SK-N-SH treated with all-trans-retinoic acid at 6 μM for 48 hours (cell line): ENCODE measurements at regions not wholly inside any gene's neighbourhood (a gene's known extent, or its start where the extent isn't known, plus 50 kb on each side); places are given as distances from the start of the nearest gene placed in this dataset.

Experiments
- ATAC-seq: fragments of 200-7000 bp; cut with Tn5 transposase; 3 replicates; pipeline ENCODE4 v1.9.1; 2020; ENCODE audit warnings: mild to moderate bottlenecking, moderate library complexity
- ARNTL ChIP-seq: fragments of 450-650 bp; formaldehyde crosslinking; IDR thresholded peaks from 2 replicates; pipeline ENCODE4 v1.5.0; 2020; ENCODE audit warnings: low read depth, mild to moderate bottlenecking, moderate library complexity, borderline replicate concordance
- BACH2 ChIP-seq: fragments of 250-450 bp; sonication (Bioruptor Pico); IDR thresholded peaks from 2 replicates; pipeline ENCODE4 v1.9.0; 2021; ENCODE audit warnings: mild to moderate bottlenecking, borderline replicate concordance
- CSDC2 ChIP-seq: fragments of 250-450 bp; sonication (Bioruptor Pico); IDR thresholded peaks from 2 replicates; pipeline ENCODE4 v1.5.0; 2020; ENCODE audit warnings: mild to moderate bottlenecking, moderate library complexity
- ESRRG ChIP-seq: fragments of 250-450 bp; sonication (Bioruptor Pico); IDR thresholded peaks from 2 replicates; pipeline ENCODE4 v1.6.1; 2021; ENCODE audit warnings: mild to moderate bottlenecking
- GLIS3 ChIP-seq: fragments of 250-450 bp; sonication (Bioruptor Pico); IDR thresholded peaks from 2 replicates; pipeline ENCODE4 v1.5.0; 2020; ENCODE audit warnings: mild to moderate bottlenecking, moderate library complexity
- ISL1 ChIP-seq: fragments of 250-450 bp; sonication (Bioruptor Pico); IDR thresholded peaks from 2 replicates; pipeline ENCODE4 v2.1.2; 2022; ENCODE audit warnings: mild to moderate bottlenecking, moderate library complexity
- OSR1 ChIP-seq: fragments of 250-450 bp; sonication (Bioruptor Pico); IDR thresholded peaks from 2 replicates; pipeline ENCODE4 v1.8.0; 2022; ENCODE audit warnings: moderate library complexity, mild to moderate bottlenecking, inconsistent platforms
- PATZ1 ChIP-seq: fragments of 250-450 bp; sonication (Bioruptor Pico); IDR thresholded peaks from 2 replicates; pipeline ENCODE4 v1.8.0; 2020; ENCODE audit warnings: mild to moderate bottlenecking, moderate library complexity, borderline replicate concordance
- POU6F1 ChIP-seq: fragments of 250-450 bp; sonication (Bioruptor Pico); IDR thresholded peaks from 2 replicates; pipeline ENCODE4 v1.8.0; 2021; ENCODE audit warnings: low read depth, mild to moderate bottlenecking, moderate library complexity, borderline replicate concordance
- PPARA ChIP-seq: fragments of 250-450 bp; sonication (Bioruptor Pico); IDR thresholded peaks from 2 replicates; pipeline ENCODE4 v1.5.0; 2020; ENCODE audit warnings: mild to moderate bottlenecking, borderline replicate concordance
- RARB ChIP-seq: fragments of 250-450 bp; sonication (Bioruptor Pico); IDR thresholded peaks from 2 replicates; pipeline ENCODE4 v1.8.0; 2021; ENCODE audit warnings: mild to moderate bottlenecking, moderate library complexity
- SNAI2 ChIP-seq: fragments of 250-450 bp; sonication (Bioruptor Pico); IDR thresholded peaks from 2 replicates; pipeline ENCODE4 v1.5.0; 2020; ENCODE audit warnings: mild to moderate bottlenecking, moderate library complexity
- TCF4 ChIP-seq: fragments of 250-450 bp; sonication (Bioruptor Pico); IDR thresholded peaks from 2 replicates; pipeline ENCODE4 v1.8.0; 2021; ENCODE audit warnings: mild to moderate bottlenecking, moderate library complexity, borderline replicate concordance
- TOX ChIP-seq: fragments of 250-450 bp; sonication (Bioruptor Pico); IDR thresholded peaks from 2 replicates; pipeline ENCODE4 v1.8.0; 2021; ENCODE audit warnings: mild to moderate bottlenecking, moderate library complexity, borderline replicate concordance
- ZC3H10 ChIP-seq: fragments of 250-450 bp; sonication (Bioruptor Pico); IDR thresholded peaks from 2 replicates; pipeline ENCODE4 v1.5.1; 2021; ENCODE audit warnings: mild to moderate bottlenecking, moderate library complexity
- ZFP3 ChIP-seq: fragments of 250-450 bp; sonication (Bioruptor Pico); IDR thresholded peaks from 2 replicates; pipeline ENCODE4 v1.5.0; 2020; ENCODE audit warnings: mild to moderate bottlenecking, moderate library complexity
- ZFP30 ChIP-seq: fragments of 450-650 bp; formaldehyde crosslinking; IDR thresholded peaks from 2 replicates; pipeline ENCODE4 v1.5.0; 2022; ENCODE audit warnings: mild to moderate bottlenecking, moderate library complexity
- ZNF565 ChIP-seq: fragments of 450-650 bp; formaldehyde crosslinking; conservative IDR thresholded peaks from 2 replicates; pipeline ENCODE4 v1.5.0; 2020; ENCODE audit warnings: low read depth, mild to moderate bottlenecking, moderate library complexity
- ZNF70 ChIP-seq: fragments of 450-650 bp; formaldehyde crosslinking; IDR thresholded peaks from 2 replicates; pipeline ENCODE4 v1.5.0; 2020; ENCODE audit warnings: mild to moderate bottlenecking, moderate library complexity
- ZNF8 ChIP-seq: fragments of 450-650 bp; formaldehyde crosslinking; IDR thresholded peaks from 2 replicates; pipeline ENCODE4 v1.5.0; 2020; ENCODE audit warnings: mild to moderate bottlenecking, moderate library complexity
- TF ChIP-seq, protein P1 (sequence below): fragments of 250-450 bp; sonication (Bioruptor Pico); IDR thresholded peaks from 2 replicates; pipeline ENCODE4 v1.5.0; 2020; ENCODE audit warnings: mild to moderate bottlenecking, moderate library complexity
- TF ChIP-seq, protein P2 (sequence below): fragments of 250-450 bp; sonication (Bioruptor Pico); IDR thresholded peaks from 2 replicates; pipeline ENCODE4 v1.5.1; 2021; ENCODE audit warnings: mild to moderate bottlenecking, moderate library complexity
- TF ChIP-seq, protein P3 (sequence below): fragments of 250-450 bp; sonication (Bioruptor Pico); IDR thresholded peaks from 2 replicates; pipeline ENCODE4 v1.5.1; 2020; ENCODE audit warnings: low read depth, mild to moderate bottlenecking, moderate library complexity

DNA sequence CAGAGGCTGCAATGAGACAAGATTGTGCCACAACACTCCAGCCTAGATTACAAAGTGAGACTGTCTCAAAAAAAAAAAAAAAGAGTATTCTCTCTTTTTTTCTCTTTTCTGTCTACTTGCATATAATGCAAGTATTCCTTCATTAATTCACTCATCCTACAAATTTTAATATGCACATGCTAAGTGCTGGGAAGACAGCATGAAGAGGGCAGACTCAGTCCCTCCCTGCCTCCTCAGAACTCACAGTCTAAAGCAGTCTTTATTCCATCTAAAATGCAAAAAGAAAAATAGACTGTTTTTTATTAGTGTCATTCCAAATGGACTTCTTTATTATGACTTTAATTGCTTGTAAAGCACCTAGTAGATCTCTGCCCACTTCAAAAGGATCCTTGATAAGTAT, 85.6 kb downstream of the NKX6-1 start:
- no peak for ATAC-seq
- TF ChIP-seq CSDC2 (no peak), BACH2 (CRISPR knock-in tag) (no peak), ZFP3 (no peak), ZFP30 (CRISPR knock-in tag) (no peak), ZNF8 (CRISPR knock-in tag) (no peak), GLIS3 (CRISPR knock-in tag) (no peak), RARB (no peak), ARNTL (no peak), ISL1 (CRISPR knock-in tag) (no peak), SNAI2 (CRISPR knock-in tag) (no peak), POU6F1 (CRISPR knock-in tag) (no peak), ZC3H10 (no peak), TCF4 (CRISPR knock-in tag) (no peak), PPARA (CRISPR knock-in tag) (no peak), ZNF70 (CRISPR knock-in tag) (no peak)
- TF ChIP-seq, protein P1, sequence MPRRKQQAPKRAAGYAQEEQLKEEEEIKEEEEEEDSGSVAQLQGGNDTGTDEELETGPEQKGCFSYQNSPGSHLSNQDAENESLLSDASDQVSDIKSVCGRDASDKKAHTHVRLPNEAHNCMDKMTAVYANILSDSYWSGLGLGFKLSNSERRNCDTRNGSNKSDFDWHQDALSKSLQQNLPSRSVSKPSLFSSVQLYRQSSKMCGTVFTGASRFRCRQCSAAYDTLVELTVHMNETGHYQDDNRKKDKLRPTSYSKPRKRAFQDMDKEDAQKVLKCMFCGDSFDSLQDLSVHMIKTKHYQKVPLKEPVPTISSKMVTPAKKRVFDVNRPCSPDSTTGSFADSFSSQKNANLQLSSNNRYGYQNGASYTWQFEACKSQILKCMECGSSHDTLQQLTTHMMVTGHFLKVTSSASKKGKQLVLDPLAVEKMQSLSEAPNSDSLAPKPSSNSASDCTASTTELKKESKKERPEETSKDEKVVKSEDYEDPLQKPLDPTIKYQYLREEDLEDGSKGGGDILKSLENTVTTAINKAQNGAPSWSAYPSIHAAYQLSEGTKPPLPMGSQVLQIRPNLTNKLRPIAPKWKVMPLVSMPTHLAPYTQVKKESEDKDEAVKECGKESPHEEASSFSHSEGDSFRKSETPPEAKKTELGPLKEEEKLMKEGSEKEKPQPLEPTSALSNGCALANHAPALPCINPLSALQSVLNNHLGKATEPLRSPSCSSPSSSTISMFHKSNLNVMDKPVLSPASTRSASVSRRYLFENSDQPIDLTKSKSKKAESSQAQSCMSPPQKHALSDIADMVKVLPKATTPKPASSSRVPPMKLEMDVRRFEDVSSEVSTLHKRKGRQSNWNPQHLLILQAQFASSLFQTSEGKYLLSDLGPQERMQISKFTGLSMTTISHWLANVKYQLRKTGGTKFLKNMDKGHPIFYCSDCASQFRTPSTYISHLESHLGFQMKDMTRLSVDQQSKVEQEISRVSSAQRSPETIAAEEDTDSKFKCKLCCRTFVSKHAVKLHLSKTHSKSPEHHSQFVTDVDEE (CRISPR knock-in tag), result no peak
- TF ChIP-seq, protein P2, sequence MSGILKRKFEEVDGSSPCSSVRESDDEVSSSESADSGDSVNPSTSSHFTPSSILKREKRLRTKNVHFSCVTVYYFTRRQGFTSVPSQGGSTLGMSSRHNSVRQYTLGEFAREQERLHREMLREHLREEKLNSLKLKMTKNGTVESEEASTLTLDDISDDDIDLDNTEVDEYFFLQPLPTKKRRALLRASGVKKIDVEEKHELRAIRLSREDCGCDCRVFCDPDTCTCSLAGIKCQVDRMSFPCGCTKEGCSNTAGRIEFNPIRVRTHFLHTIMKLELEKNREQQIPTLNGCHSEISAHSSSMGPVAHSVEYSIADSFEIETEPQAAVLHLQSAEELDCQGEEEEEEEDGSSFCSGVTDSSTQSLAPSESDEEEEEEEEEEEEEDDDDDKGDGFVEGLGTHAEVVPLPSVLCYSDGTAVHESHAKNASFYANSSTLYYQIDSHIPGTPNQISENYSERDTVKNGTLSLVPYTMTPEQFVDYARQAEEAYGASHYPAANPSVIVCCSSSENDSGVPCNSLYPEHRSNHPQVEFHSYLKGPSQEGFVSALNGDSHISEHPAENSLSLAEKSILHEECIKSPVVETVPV (CRISPR knock-in tag), result no peak
- TF ChIP-seq, protein P3, sequence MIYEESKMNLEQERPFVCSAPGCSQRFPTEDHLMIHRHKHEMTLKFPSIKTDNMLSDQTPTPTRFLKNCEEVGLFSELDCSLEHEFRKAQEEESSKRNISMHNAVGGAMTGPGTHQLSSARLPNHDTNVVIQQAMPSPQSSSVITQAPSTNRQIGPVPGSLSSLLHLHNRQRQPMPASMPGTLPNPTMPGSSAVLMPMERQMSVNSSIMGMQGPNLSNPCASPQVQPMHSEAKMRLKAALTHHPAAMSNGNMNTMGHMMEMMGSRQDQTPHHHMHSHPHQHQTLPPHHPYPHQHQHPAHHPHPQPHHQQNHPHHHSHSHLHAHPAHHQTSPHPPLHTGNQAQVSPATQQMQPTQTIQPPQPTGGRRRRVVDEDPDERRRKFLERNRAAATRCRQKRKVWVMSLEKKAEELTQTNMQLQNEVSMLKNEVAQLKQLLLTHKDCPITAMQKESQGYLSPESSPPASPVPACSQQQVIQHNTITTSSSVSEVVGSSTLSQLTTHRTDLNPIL (CRISPR knock-in tag), result no peak

DNA sequence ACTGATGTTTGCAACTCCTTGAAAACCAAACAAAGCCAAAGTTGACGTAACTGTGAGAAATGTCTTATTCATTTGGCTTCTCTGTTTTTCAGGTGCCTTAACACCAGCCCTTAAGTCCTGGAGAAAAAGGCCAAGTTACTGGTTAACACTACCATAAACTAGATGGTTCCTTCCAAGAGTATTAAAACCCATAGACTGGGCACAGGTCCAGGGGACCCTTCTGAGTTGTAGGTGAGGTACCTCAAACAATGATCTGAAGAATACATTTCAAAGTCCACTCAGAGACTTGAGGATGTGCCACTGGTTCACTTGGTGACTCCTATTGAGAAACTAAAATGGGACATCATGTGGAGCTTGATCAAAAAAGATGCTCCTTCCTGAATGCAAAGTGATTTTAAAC, 87.0 kb downstream of the NKX6-1 start:
- ATAC-seq, result no peak
- TF ChIP-seq ZNF8 (CRISPR knock-in tag), result no peak

DNA sequence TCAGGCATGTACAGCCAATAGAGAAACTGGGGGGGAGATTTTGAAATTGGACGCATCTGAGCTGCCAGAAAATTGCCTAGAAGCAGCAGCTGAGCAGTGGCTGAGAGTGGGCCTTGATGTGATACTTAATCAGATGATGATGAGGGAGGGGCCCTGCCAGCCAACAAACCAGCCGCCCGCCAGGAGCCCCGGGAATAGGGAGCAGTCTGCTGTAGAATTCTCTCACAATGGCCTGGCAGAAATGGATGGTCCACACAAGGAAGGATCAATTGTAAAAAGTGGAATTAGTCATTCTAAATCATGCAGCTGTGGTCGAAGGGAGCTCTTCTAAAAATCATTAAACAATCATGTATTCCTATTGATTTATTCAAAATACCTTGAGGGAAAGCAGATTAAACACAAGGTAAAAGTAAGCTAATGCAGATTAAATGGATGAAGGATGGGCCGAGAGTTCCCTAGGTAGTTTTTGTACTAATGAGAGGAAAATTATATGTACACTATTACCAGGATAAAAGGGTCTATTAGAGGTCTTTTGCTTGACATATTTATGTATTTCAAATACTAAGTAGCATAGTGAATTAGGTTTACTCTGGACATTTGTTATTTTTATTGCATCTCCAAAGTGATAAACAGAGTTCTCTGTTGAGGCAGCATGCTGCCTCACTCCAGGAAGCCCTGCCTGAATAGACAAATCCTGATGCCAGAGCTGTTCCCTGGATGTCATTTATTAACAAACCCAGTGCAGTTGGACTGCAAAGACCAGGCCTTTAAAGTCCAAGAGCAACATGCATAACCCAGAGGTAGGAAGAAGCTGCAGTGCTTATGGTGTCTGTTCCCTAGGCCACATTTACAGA, 91.3 kb downstream of the NKX6-1 start:
- no peak for ATAC-seq
- TF ChIP-seq GLIS3 (CRISPR knock-in tag) (no peak), ESRRG (CRISPR knock-in tag) (no peak), TOX (no peak), RARB (no peak), OSR1 (no peak), ZC3H10 (no peak), CSDC2 (no peak), PATZ1 (CRISPR knock-in tag) (no peak), ISL1 (CRISPR knock-in tag) (no peak), POU6F1 (CRISPR knock-in tag) (no peak), ARNTL (no peak), ZNF565 (CRISPR knock-in tag) (no peak), BACH2 (CRISPR knock-in tag) (no peak), SNAI2 (CRISPR knock-in tag) (no peak), TCF4 (CRISPR knock-in tag) (no peak)
- TF ChIP-seq, protein P2 (CRISPR knock-in tag), result no peak
- TF ChIP-seq, protein P3 (CRISPR knock-in tag), result no peak
